SK-N-SH (cell line): ENCODE measurements at regions not wholly inside any gene's neighbourhood (a gene's known extent, or its start where the extent isn't known, plus 50 kb on each side); places are given as distances from the start of the nearest gene placed in this dataset.

Experiments used
- CTCF ChIP-seq: fragments of 200-600 bp; sonication (generic); IDR thresholded peaks from 2 replicates; pipeline ENCODE4 v1.6.1; 2017; ENCODE audit warnings: antibody characterized with exemption, mild to moderate bottlenecking, moderate library complexity
- EP300 ChIP-seq, 2 experiments: IDR thresholded peaks; 2 replicates each; pipeline versions ENCODE4 v1.4.0 to v1.6.1; 2012; ENCODE audit warnings: borderline replicate concordance in 1 of 2, low read depth in 1 of 2, low read length in 1 of 2
- GATA2 ChIP-seq: sonication (generic); formaldehyde crosslinking; IDR thresholded peaks from 2 replicates; pipeline ENCODE4 v1.5.0; 2020; ENCODE audit warnings: mild to moderate bottlenecking, missing genetic modification reagents
- RAD21 ChIP-seq: IDR thresholded peaks from 2 replicates; pipeline ENCODE4 v1.6.1; 2012; ENCODE audit warnings: mild to moderate bottlenecking, low read length
- RCOR1 ChIP-seq: fragments of 150-350 bp; IDR thresholded peaks from 2 replicates; pipeline ENCODE4 v1.6.1; 2017; ENCODE audit warnings: antibody characterized with exemption, low read length
- RXRA ChIP-seq: IDR thresholded peaks from 2 replicates; pipeline ENCODE4 v1.4.0; 2012; ENCODE audit warnings: low read depth, mild to moderate bottlenecking, borderline replicate concordance
- SMC3 ChIP-seq: IDR thresholded peaks from 2 replicates; pipeline ENCODE4 v1.6.1; 2012; ENCODE audit warnings: low read depth, low read length, improper control_type of control experiment
- TAF1 ChIP-seq: IDR thresholded peaks from 2 replicates; pipeline ENCODE4 v1.6.1; 2012; ENCODE audit warnings: low read depth, mild to moderate bottlenecking, low read length, moderate library complexity, borderline replicate concordance
- USF2 ChIP-seq: fragments of 150-350 bp; IDR thresholded peaks from 2 replicates; pipeline ENCODE4 v1.6.1; 2017; ENCODE audit warnings: antibody characterized with exemption, low read length, low read depth, borderline replicate concordance
- TF ChIP-seq, protein P1 (sequence below): IDR thresholded peaks from 2 replicates; pipeline ENCODE4 v1.4.0; 2012; ENCODE audit warnings: low read depth
- TF ChIP-seq, protein P2 (sequence below): IDR thresholded peaks from 2 replicates; pipeline ENCODE4 v1.4.0; 2012; ENCODE audit warnings: low read depth, borderline replicate concordance

DNA sequence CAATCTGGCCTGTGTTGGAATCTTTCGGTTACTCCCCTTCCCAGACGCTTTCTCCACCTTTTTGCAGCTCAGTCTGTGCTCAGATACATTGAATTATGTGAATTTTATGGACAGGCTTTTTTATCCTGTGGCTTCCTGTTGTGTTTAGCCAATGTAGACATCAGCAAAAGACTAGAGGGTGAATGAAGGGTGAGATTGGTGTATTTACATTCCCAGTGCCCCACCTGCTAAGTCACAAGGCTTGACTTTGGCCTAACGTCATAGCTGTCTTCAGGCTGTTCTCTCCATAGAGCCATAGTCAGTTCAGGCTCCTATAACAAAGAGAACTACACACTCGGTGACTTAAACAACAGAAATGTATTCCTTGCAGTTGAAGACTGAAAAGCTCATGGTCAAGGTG lies 97.5 kb upstream of the FSHB start:
- TF ChIP-seq RAD21 (no peak), CTCF (no peak), TAF1 (no peak), RCOR1 (no peak), USF2 (no peak), EP300 (IDR thresholded peaks at IDR 0.05; ENCODE audit: borderline replicate concordance in 1 of 2, low read depth in 1 of 2, low read length in 1 of 2) (no peak), RXRA (no peak), GATA2 (CRISPR knock-in tag) (no peak), SMC3 (no peak)
- TF ChIP-seq, protein P1, sequence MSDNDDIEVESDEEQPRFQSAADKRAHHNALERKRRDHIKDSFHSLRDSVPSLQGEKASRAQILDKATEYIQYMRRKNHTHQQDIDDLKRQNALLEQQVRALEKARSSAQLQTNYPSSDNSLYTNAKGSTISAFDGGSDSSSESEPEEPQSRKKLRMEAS: no peak
- TF ChIP-seq, protein P2, sequence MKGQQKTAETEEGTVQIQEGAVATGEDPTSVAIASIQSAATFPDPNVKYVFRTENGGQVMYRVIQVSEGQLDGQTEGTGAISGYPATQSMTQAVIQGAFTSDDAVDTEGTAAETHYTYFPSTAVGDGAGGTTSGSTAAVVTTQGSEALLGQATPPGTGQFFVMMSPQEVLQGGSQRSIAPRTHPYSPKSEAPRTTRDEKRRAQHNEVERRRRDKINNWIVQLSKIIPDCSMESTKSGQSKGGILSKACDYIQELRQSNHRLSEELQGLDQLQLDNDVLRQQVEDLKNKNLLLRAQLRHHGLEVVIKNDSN: no peak
